GM18861 (cell line): ENCODE measurements at regions not wholly inside any gene's neighbourhood (a gene's known extent, or its start where the extent isn't known, plus 50 kb on each side); places are given as distances from the start of the nearest gene placed in this dataset.

ENCODE experiments used
- ATAC-seq: cut with Tn5 transposase; IDR thresholded peaks from one replicate; pipeline ENCODE4 v1.9.1; 2021; ENCODE audit not compliant: unreplicated experiment

DNA sequence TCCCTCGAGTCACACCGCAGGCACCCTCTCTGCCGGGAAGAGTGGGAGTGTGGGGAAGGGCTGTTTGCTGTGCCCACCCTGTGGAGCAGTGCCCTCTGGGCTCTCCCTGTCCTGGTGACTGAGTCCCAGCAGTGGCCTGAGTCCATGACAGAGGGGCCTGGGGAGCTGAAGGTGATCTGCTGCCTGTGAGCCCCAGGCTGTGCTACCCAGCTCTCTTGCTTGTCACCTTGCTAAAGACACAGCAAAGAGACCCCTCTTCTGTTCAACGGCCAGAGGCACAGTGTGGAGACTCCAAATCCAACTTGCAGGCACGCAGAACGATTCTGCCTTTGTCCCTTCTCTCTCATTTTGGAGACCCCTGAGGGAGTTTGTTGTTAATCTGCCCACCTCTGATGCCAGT, 232.6 kb downstream of the OPA1 start:
- ATAC-seq: no peak

GRCh38 chr3:193826159-193826795, 233.3 kb downstream of the OPA1 start:
- ATAC-seq: no peak

- no peak for ATAC-seq
These were observed 234.1 kb downstream of the OPA1 start for GRCh38 chr3:193827040-193827669.

DNA sequence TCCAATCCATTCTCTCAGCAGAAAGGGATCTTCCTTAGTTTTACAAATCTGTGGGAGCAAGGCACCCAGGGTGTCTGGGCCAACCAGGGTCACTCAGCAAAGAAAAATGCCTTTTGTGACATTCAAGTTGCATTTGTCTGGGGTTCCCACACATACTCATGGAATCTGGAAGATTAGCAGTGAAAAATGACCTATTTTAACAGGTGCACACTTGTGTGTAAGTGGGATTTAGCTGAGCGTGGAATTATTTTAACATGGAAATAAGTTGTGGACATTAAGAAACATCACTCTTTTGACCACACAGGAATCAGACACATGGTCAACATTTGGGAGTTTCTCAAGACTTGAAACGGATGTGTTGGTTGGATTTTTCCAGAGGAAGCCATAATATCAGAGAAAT, 234.9 kb downstream of the OPA1 start:
- ATAC-seq: no peak

- ATAC-seq: no peak
These were observed 235.5 kb downstream of the OPA1 start for GRCh38 chr3:193828477-193828876.

- ATAC-seq: no peak
These were observed 236.8 kb downstream of the OPA1 start for GRCh38 chr3:193829781-193830180.

DNA sequence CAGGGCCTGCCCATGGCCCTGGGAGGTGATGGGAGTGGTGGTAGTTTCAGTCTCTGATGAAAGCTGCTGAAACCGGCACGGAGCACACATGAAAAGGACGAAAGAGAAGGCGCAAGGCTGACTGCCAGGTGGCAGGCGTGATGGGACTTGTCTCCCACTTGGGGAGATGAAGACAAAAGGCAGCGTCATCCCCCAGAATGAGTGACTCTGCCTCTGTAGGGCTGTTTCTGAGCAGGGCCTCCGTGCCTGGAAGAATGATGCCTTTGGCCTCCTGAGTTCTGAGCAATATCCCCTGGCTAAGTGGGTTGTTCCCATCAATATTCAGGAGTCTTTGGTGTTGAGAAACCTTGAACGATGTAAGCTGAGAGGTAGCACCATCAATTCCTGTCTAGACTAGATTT, 237.8 kb downstream of the OPA1 start:
- ATAC-seq: no peak

DNA sequence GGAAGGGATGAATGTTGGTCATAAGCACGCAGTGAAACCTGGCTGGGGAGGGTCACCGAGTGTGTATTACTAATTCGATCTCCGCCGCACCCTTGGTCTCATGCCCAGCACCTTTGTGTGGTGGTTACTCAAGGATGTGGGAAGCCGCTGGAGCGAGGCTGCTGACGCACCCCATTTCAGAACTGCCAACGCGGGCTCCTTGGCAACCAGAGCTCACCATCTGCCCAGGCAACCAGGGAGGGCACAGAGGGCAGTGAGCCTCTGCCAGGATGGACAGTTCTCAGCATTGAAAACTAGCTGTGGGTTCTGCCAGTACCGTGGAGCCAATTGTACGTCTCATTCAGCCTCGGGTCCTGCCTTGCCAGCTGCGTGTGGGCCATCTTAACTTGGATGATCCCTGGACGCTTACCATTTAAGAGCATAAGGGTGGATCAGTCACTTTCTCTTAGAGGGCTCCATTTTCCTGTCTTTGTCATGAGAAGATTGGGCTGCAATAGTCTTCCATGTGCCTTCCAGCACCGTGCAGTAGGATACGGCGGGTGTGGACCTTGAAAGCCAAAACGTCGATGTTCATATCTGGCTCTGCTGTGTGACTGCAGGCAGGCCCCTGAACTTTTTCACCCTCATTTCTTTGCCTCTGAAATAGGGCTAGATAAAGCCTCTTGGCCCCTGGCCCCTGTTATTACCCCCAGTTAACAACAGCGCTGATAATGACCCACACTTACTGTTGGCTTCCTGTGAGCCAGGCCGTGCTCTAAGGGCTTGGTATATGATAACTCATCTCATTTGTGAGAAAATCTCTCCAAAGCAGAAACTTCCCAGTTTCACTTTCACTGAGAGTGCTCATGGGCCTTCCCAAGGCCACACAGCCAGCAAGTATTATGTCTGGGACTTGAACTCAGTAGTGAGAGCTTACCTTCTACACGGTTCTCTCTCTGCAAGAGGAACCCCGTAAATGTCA, 238.8 kb downstream of the OPA1 start:
- ATAC-seq: no peak

DNA sequence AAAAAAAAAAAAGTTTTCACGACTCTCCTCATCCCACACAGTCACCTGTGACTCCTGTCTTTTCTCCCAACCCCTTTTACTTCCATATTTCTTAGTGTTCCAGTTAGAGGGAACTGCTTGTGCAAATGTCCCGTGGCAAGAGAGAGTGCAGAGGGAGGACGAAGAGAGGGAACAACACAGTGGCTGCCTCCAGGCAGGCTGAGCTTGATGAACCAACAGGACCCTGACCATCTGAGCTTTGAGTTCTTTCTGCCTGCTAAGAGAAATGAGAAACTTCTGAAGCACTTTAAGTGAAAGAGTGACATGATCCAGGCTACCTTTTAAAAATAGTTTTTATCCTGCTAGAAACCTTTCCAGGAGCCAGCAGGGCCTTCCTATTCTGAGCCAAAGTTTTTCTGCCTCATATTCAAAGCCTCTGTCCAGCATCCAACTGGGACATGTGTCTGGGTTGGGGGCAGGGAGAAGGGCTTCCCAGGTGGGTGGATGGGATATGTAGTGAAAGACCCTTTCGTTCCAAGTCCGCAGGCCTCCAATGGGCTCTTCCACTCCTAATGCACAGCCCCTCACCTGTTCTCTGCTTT, 239.9 kb downstream of the OPA1 start:
- no peak for ATAC-seq

- no peak for ATAC-seq
These were observed 240.6 kb downstream of the OPA1 start for GRCh38 chr3:193833592-193833991.

DNA sequence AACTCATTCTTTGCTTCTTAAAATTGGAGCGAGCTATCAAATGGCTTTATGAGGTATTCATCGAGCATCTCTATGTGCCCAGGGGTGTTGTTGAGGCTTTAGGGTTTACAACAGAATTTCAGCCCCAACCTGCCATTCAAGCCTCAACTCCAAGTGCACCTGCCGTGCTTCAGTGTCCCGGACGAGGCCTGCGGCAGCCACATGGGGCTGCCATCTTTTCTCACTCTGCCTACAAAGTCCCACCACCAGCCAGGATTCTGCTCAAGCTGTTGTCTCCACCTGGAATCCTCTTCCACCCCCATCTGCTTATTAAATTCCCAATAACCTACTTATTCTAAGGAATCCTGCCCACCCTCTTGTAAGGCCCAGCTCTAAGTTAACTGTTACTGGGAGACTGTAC, 242.4 kb downstream of the OPA1 start:
- no peak for ATAC-seq

- no peak for ATAC-seq
These were observed 243.5 kb downstream of the OPA1 start for GRCh38 chr3:193836511-193836910.

DNA sequence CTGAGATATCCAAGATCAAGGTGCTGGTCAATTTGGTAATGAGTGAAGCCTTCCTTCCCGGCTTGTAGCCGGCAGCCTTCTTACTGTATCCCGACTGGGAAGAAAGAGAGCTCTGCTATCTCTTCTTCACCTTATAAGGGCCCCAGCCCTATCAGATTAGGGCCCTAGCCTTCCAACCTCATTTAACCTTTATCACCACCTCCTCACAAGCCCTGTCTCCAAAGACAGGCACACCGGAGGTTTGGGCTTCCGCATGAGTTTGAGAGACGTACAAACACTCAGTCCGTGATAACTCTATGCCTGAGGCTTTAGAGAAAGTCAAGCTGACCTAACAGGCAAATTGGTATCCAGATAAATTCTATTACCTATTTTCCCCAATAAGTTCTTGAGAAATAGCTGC, 243.9 kb downstream of the OPA1 start:
- no peak for ATAC-seq

DNA sequence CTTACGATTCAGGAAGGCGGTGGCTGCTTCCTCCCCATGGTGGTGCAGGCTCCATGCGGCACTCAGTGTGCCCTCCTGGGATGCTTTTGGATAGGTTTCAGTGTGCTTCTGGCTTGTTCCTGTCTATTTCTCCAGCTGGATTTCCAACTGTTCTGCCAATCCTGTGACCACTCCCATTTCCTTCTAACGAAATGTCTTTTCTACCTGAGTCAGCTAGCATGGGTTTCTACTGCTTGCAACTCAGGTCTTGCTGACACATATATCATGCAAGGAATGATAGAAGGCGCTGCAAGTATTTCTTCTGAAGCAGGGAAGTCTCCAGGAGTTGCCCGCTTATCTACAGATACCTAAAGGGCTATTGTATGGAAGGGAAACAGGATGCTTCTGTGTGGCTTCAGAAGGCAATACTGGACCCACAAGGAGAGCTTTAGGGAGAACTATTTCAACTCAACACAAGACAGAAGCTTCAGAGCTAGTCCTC, 244.4 kb downstream of the OPA1 start:
- no peak for ATAC-seq

- no peak for ATAC-seq
These were observed 247.2 kb downstream of the OPA1 start for GRCh38 chr3:193840111-193840641.

DNA sequence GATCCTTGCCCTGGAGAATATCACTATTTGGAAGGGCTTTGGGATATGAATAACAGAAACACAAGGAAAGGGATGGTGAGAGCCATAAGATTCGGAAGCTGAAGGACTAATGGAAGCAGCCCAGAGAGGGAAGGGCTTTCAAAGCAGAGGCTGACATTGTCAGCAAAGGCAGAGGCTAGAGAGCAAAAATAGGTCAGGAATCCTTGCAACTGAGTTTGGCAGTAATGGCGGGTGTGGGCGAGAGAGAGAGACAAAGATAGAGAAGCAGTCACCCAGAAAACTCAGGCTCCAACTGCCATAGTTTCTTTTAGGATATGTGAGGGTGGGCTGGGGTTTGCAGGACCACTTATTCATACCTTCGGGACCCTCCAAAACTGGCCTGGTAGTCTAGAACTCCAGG, 248.6 kb downstream of the OPA1 start:
- no peak for ATAC-seq

GRCh38 chr3:193842029-193842798, 249.2 kb downstream of the OPA1 start:
- peak; percentile 68 for ATAC-seq

GRCh38 chr3:193842832-193843473, 249.9 kb downstream of the OPA1 start:
- no peak for ATAC-seq

GRCh38 chr3:193843474-193844301, 250.7 kb downstream of the OPA1 start:
- peak; percentile 60 for ATAC-seq
